SK-N-MC (cell line): ENCODE measurements at regions not wholly inside any gene's neighbourhood (a gene's known extent, or its start where the extent isn't known, plus 50 kb on each side); places are given as distances from the start of the nearest gene placed in this dataset.

Experiments
- DNase-seq: peaks from one replicate; pipeline ENCODE4 v3.0.0-alpha.2; 2011; ENCODE audit warnings: low read depth, low spot score
- H3K27ac ChIP-seq: fragments of 200-600 bp; sonication (generic); 2 replicates; pipeline ENCODE4 v1.5.1; 2016; ENCODE audit warnings: mixed run types
- H3K36me3 ChIP-seq: fragments of 200-600 bp; sonication (generic); 2 replicates; pipeline ENCODE4 v1.6.1; 2017; ENCODE audit warnings: antibody characterized with exemption, low read length, mixed read lengths; ENCODE audit not compliant: insufficient read depth
- H3K4me3 ChIP-seq: fragments of 200-600 bp; sonication (generic); 2 replicates; pipeline ENCODE4 v1.5.1; 2016
- H3K9ac ChIP-seq: fragments of 200-600 bp; sonication (generic); 2 replicates; pipeline ENCODE4 v1.8.0; 2017; ENCODE audit warnings: mixed run types, mixed read lengths; ENCODE audit not compliant: insufficient read length
- H3K9me3 ChIP-seq: fragments of 200-600 bp; sonication (generic); 2 replicates; pipeline ENCODE4 v1.6.1; 2017; ENCODE audit warnings: low read depth, mild to moderate bottlenecking, antibody characterized with exemption, low read length, moderate library complexity, mixed read lengths
- EZH2 ChIP-seq: fragments of 200-600 bp; sonication (generic); IDR thresholded peaks from one replicate; pipeline ENCODE4 v1.6.1; 2017; ENCODE audit warnings: antibody characterized with exemption
- FOXP2 ChIP-seq: optimal IDR thresholded peaks from 2 replicates; pipeline ENCODE3; 2011; ENCODE audit warnings: mild to moderate bottlenecking, moderate library complexity; ENCODE audit not compliant: insufficient read depth; ENCODE audit errors: extremely low read length, control extremely low read depth
- POLR2AphosphoS5 ChIP-seq: IDR thresholded peaks from 2 replicates; pipeline ENCODE4 v1.6.1; 2012; ENCODE audit warnings: mild to moderate bottlenecking, low read depth, low read length, borderline replicate concordance

DNA sequence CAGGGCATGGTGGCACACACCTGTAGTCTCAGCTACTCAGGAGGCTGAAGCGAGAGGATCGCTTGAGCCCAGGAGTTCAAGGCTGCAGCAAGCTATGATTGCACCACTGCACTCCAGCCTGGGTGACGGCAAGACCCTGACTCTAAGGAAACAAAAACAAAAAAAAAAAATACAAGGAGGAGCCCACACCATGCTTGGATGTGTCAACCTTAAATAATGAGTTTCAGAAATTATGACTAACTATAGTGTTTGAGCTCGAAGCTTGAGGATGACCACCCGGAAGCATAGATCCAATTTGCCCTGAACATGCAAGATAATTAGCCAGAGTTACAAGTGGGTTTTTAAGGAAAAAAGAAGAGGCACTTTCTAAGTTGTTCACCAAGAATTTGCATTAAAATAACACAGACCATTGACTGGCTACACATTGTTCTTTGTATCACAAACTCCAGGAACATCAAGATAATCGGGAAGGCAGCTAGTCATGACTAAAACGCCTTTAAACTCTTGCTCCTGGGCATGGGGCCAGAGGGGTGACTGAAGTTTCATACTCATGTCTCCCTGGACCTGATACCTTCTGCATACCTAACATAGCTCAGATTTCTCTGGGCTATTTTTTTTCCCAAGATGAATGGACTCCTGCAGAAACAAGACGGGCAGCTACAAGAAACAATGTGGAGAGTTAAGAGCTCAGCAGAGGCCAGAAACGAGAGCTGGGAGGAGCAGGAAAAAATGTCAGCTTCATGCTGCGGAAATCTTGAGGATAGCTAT is 289.6 kb downstream of the PREX1 start:
- no peak for DNase-seq
- H3K9ac ChIP-seq = no peak overlapping the region
- no peak overlapping the region for H3K4me3 ChIP-seq
- no peaks in the 10 kb centered on the region for H3K9me3 ChIP-seq
- no peak overlapping the region for H3K27ac ChIP-seq
- TF ChIP-seq POLR2AphosphoS5 = no peak
- no peak for TF ChIP-seq EZH2
- no peak for TF ChIP-seq FOXP2
- no peaks in the 10 kb centered on the region for H3K36me3 ChIP-seq

DNA sequence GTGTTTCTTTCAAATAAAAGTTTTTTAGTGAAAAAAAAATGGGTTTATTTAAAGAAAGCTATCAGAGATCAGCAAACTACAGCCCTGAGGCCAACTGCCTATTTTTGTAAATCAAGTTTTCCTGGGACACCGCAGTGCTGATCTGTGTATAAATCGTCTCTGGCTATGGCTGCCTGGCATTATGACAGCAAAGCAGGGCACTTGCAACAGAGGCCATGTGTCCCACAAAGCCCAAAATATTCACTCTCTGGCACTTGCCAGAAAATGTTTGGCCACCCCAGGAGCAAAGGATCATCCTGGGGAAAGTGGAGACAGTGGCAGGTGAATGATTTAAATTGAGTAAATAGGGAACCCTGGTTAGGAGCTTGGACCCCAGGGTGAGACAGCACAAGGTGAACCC is 291.6 kb downstream of the PREX1 start:
- H3K9me3 ChIP-seq = no peaks in the 10 kb centered on the region
- H3K4me3 ChIP-seq = no peak overlapping the region
- no peak overlapping the region for H3K9ac ChIP-seq
- TF ChIP-seq FOXP2 (no peak), EZH2 (no peak), POLR2AphosphoS5 (no peak)
- DNase-seq = no peak
- H3K27ac ChIP-seq = no peak overlapping the region
- H3K36me3 ChIP-seq = no peaks in the 10 kb centered on the region

DNA sequence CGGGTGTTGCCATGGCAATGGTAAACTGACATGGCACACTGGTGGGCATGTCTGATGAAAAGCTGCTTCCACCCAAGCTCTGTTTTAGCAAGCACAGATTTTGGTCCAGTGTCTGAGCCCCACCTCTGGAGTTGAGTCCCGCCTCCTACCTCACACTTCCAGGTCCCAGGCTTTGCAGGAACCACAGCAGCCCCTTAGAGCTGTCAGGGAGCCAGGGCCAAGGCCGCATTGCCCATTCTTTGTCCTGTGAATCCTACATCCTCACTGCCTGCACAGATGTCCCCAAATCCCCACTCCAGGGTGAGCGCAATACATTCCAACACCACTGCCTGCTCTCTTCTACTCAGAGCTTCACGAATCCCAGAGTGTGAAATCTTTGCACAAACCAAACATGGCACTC is 292.2 kb downstream of the PREX1 start:
- H3K4me3 ChIP-seq = no peak overlapping the region
- H3K36me3 ChIP-seq = no peaks in the 10 kb centered on the region
- no peaks in the 10 kb centered on the region for H3K9me3 ChIP-seq
- DNase-seq = no peak
- no peak for TF ChIP-seq FOXP2
- no peak for TF ChIP-seq POLR2AphosphoS5
- TF ChIP-seq EZH2 = no peak
- H3K27ac ChIP-seq = no peak overlapping the region
- H3K9ac ChIP-seq = no peak overlapping the region

DNA sequence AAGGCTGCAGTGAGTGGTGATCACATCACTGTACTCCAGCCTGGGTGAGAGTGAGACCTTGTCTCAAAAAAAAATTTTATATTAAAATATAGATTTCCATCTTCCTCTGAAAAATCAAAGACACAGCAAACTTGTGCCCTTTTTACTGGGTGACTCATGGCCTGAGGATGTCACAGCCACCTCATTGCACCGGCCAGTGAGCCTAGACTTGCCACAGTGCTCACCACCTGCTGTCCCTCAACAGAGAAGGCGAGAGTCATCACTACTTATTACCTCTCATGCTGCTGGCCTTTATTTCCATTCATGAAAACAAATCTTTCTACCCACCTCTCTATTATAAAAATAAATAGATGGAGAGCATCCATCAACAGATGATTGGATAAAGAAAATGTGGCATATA is 295.8 kb downstream of the PREX1 start:
- Histone ChIP-seq H3K36me3 (no peaks in the 10 kb centered on the region), H3K27ac (no peak overlapping the region), H3K9me3 (no peaks in the 10 kb centered on the region), H3K9ac (no peak overlapping the region), H3K4me3 (no peak overlapping the region)
- TF ChIP-seq FOXP2 (no peak), POLR2AphosphoS5 (no peak), EZH2 (no peak)
- no peak for DNase-seq

DNA sequence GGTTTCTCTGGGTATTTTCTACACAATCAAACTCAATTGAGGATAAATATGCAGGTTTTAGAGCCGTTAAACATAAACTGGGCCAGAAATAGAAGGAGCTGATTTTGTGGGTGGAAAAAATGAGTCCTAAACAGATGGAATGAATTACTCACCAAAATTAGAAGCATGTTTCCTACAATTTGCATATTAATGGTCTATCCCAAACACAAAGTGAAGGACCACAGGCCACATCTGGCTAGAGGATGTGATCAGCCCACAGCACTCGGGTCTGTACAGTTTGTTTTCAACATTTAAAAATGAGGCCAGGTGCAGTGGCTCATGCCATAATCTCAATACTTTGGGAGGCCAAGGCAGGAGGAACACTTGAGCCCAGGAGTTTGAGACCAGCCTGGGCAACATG is 296.3 kb downstream of the PREX1 start:
- H3K9me3 ChIP-seq = no peaks in the 10 kb centered on the region
- H3K27ac ChIP-seq = no peak overlapping the region
- peak; percentile 10 for DNase-seq
- H3K4me3 ChIP-seq = no peak overlapping the region
- no peaks in the 10 kb centered on the region for H3K36me3 ChIP-seq
- no peak overlapping the region for H3K9ac ChIP-seq
- TF ChIP-seq FOXP2 (no peak), POLR2AphosphoS5 (no peak), EZH2 (no peak)

DNA sequence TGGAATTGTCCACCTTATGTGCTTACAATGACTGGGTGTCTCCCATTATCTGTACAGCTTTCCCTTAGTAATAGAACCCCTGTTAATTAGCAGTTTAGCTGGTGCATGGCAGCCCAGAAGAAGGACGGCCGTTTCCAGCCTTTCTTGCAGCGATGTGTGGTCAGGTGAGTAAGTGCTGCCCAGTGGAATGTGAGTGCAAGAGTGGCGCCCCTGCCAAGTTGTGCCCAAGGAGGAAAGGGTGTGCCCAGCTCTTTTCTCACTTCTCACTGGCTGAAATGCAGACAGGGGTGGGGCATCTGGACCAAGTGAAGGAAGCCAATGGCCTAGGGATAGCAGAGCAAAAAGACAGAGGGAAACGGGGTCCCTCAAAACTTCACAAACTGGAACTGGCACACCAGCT is 296.8 kb downstream of the PREX1 start:
- no peak for DNase-seq
- Histone ChIP-seq H3K27ac (no peak overlapping the region), H3K9me3 (no peaks in the 10 kb centered on the region), H3K36me3 (no peaks in the 10 kb centered on the region), H3K9ac (no peak overlapping the region), H3K4me3 (no peak overlapping the region)
- TF ChIP-seq FOXP2 = no peak
- TF ChIP-seq POLR2AphosphoS5 = no peak
- no peak for TF ChIP-seq EZH2

DNA sequence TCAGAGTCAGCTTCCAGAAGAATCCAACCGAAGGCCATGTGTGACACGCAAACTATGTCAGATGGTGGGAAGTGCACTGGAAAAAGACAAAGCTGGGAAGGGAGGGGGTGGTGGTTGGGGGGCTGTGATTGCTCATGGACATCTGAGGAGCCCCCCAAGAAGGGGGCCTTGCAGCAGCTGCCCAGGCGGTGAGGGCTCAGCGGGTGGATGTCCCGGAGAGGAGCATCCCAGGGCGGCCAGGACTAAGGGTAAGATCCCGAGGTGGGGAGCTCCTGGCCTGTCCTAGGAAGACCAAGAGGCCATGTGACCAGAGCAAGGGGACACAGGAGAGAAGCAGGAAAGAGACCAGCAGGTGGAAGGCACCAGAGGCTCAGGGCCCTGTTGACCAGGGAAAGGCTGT is 299.5 kb downstream of the PREX1 start:
- H3K9me3 ChIP-seq = no peaks in the 10 kb centered on the region

DNA sequence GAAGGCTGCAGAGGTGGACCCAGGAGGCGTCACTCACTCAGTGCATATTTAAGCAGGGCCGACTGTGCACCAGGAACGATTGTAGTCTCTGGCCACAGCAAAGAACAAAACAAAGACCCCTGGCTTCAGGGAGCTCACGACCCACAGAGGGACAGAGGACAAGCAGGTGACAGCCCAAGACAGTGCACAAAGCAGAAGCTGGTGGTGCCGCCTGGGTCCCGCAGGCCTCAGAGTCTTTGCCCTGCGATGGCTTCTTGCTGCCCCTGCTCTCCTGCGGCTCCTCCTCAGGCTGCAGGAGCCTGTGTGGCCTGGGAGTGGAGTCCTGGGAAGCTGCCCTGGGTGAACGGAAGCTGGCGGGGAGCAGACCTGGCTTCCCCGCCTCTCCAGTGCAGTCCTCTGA is 300.0 kb downstream of the PREX1 start:
- DNase-seq = no peak
- Histone ChIP-seq H3K9me3 (no peaks in the 10 kb centered on the region), H3K36me3 (no peaks in the 10 kb centered on the region), H3K9ac (no peak overlapping the region), H3K27ac (no peak overlapping the region), H3K4me3 (no peak overlapping the region)
- no peak for TF ChIP-seq POLR2AphosphoS5
- TF ChIP-seq FOXP2 = no peak
- no peak for TF ChIP-seq EZH2

More for the DNA sequence above, 299.5 kb downstream of the PREX1 start:
- no peak overlapping the region for H3K27ac ChIP-seq
- H3K4me3 ChIP-seq = no peak overlapping the region
- TF ChIP-seq EZH2 = no peak
- TF ChIP-seq FOXP2 = no peak
- no peak for TF ChIP-seq POLR2AphosphoS5
- no peaks in the 10 kb centered on the region for H3K36me3 ChIP-seq
- no peak overlapping the region for H3K9ac ChIP-seq
- DNase-seq = no peak

DNA sequence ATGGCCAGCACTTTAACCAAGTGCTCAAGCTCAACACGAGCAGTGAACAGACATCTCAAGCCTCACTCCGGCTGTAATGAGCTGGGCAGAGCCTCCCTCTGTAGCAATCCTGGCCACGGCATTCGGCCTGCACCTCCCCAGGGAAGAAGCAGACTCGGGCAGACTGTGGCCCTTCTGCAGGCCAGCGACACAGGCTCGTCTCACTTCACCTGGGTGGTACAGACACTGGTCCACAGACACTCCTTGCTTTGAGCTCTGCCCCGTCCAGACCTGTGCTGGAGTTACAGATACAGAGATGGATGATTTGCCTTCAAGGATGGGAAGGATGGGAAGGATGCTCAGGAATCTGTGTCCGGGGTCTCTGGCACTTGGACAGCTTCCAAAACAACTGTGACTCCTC is 300.9 kb downstream of the PREX1 start:
- Histone ChIP-seq H3K9ac (no peak overlapping the region), H3K36me3 (no peaks in the 10 kb centered on the region), H3K9me3 (no peaks in the 10 kb centered on the region), H3K4me3 (no peak overlapping the region), H3K27ac (no peak overlapping the region)
- no peak for TF ChIP-seq POLR2AphosphoS5
- DNase-seq = no peak
